Urinary bladder (tissue), 3 donors: ENCODE measurements at regions not wholly inside any gene's neighbourhood (a gene's known extent, or its start where the extent isn't known, plus 50 kb on each side); places are given as distances from the start of the nearest gene placed in this dataset.
A peak's percentile ranks its signal among the peaks of the same experiment; 100 is the strongest.

ENCODE experiments used
- DNase-seq: peaks from one replicate; pipeline ENCODE4 v3.0.0-alpha.2; 2015; ENCODE audit errors: extremely low spot score
- H3K27ac ChIP-seq: one replicate; pipeline ENCODE4 v1.5.1; 2013; ENCODE audit warnings: low read depth, mild to moderate bottlenecking, moderate library complexity
- H3K36me3 ChIP-seq: one replicate; pipeline ENCODE4 v1.6.1; 2013; ENCODE audit warnings: mild to moderate bottlenecking, moderate library complexity; ENCODE audit not compliant: insufficient read depth
- H3K4me1 ChIP-seq: one replicate; pipeline ENCODE4 v1.6.1; 2013; ENCODE audit warnings: mild to moderate bottlenecking, moderate library complexity; ENCODE audit not compliant: insufficient read depth
- H3K4me3 ChIP-seq: one replicate; pipeline ENCODE4 v1.5.1; 2013; ENCODE audit warnings: low read depth, low read length
- WGBS: extraction: QIAGEN DNeasy Blood & Tissue Kit; methylation state at CpG from one replicate; pipeline ENCODE4 v1.1.7; 2013; 5-methylcytosine and 5-hydroxymethylcytosine counted together
- donor health status: healthy with polysubstance abuse.
- donor health status: healthy.

DNA sequence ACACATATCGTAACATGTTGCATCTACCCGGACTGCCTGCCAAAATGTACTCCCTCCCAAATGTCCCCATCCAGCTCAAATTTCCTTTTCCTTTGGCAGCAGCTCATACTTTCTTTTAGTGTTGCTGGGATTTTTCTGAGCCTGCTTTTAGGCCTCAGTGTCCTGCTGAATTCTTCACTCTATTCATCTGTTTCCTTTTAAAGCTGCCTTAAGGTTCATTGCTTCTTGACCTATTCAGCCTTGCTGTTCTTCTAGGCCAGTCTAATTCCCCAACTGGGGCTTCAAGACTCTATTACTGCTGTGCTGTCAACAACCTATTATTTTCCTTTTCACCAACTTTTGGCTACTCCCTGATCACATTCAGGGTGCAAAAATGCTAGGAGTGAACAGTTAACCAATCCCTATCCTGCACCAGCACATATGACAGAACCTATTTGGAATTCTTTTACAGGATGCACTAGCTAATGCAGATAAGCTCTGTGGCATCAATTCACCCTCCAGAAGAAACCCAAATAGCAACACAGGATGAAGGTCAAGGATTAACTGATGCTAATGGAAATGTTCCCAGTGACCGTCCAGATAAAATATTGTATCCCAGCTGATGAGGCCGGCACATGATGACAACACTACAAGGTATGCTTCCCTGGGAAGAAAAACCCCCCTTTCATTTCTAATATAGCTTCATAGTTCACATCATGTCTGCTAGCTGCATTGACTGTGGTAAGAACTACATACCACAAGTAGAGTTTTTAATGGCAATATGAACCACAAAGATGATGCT lies 114.7 kb upstream of the TTC29 start:
- H3K27ac ChIP-seq, result no peak overlapping the region
- DNase-seq, result no peak
- 43% methylated on average over 4 of the region's 4 CpGs for WGBS

DNA sequence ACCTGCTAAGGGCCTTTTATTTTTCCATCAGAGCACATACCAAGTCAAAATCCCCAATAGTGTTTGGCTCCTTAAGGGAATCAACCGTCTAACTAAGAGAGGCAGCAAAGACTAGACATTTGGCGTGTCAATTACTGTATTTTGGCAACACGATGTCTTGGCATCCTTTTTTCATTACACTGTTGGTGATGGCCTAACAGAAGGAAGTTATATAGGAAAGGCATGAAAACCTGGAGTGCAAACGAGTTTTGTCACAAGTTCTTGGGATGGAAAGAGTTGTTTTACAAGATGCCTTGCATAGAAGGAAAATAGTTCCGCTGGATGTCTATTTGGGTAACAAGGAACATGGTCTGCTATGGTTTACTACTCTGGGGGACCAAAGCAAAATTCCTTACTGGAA lies 119.2 kb upstream of the TTC29 start:
- WGBS, result 85% methylated on average over 5 of the region's 5 CpGs
- no peak for DNase-seq
- H3K4me1 ChIP-seq, result no peaks in the 10 kb centered on the region

More for the DNA sequence above, 114.7 kb upstream of the TTC29 start:
- H3K36me3 ChIP-seq, result no peaks in the 10 kb centered on the region
- H3K4me1 ChIP-seq, result no peaks in the 10 kb centered on the region
- no peak overlapping the region for H3K4me3 ChIP-seq

DNA sequence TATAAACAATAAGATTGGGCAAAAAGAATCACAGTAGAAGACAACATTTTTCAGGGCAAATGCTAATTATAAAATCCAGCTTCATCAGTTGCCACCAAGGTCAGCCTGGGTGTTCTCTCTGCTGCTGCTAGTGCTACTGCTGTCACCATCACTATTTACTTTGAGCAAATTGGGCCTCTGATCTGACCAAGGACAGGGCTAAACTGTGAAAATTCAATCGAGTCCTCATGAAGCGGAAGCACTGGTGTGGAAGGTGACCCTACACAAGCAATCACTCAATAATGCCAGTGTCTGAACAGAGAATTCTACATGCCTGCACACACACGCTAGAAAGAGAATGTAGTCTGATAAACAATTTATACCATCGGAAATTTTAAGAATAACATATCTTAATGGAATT lies 122.9 kb upstream of the TTC29 start:
- WGBS, result 76% methylated on average over 4 of the region's 4 CpGs
- H3K36me3 ChIP-seq, result no peaks in the 10 kb centered on the region
- H3K4me3 ChIP-seq, result no peak overlapping the region
- DNase-seq, result no peak
- no peak overlapping the region for H3K27ac ChIP-seq
- H3K4me1 ChIP-seq, result no peaks in the 10 kb centered on the region

More for the DNA sequence above, 119.2 kb upstream of the TTC29 start:
- Histone ChIP-seq H3K4me3 (no peak overlapping the region), H3K36me3 (no peaks in the 10 kb centered on the region), H3K27ac (no peak overlapping the region)

DNA sequence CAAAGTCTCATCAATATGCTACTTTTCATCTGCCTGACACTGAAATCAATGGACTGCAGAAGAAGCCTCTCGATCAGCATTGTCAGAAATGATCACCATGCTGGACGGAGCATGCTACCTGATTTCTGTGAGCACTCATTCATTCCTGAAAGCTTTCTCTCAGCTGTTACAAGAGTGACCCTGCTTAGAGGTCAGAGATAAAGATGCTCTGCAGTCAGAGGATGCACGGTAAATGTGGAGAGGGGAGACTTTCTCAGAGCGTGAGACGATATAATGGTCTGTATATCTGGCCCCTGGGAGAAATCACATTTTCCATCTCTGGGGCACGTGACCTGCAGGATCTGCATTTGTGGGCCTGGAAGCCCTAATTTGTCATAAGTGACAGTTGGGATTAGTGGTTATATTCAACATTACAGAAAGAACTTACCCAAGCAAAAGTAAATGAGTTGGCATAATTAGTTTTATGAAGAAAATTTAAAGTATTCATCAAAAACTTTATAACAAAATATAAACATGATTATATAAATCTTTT lies 125.6 kb upstream of the TTC29 start:
- Histone ChIP-seq H3K36me3 (no peaks in the 10 kb centered on the region), H3K27ac (no peak overlapping the region), H3K4me3 (no peak overlapping the region), H3K4me1 (no peaks in the 10 kb centered on the region)
- WGBS, result 77% methylated on average over 6 of the region's 6 CpGs
- DNase-seq, result no peak

DNA sequence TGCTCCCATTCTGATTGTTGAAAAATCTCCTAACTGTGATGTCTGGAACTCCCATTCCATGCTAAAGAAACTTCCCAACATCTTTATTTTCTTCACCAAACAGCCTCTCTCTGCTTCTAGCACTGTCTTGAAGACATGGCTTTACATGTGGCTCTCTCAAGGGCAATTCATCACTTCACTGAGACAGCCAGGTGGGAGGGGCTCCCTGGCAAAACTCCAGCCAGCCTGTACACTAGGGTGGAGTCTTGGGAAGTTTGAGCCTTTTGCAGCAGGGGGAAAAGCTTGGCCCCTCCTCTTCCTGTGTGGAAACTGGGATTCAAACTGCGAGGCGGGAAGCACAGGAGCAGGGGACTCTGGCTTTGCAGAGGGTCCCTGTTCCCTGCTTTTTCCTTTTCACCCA lies 130.5 kb upstream of the TTC29 start:
- WGBS, result 73% methylated on average over 2 of the region's 2 CpGs
- DNase-seq, result no peak
- no peaks in the 10 kb centered on the region for H3K4me1 ChIP-seq
- H3K27ac ChIP-seq, result no peak overlapping the region
- H3K36me3 ChIP-seq, result no peaks in the 10 kb centered on the region
- no peak overlapping the region for H3K4me3 ChIP-seq

DNA sequence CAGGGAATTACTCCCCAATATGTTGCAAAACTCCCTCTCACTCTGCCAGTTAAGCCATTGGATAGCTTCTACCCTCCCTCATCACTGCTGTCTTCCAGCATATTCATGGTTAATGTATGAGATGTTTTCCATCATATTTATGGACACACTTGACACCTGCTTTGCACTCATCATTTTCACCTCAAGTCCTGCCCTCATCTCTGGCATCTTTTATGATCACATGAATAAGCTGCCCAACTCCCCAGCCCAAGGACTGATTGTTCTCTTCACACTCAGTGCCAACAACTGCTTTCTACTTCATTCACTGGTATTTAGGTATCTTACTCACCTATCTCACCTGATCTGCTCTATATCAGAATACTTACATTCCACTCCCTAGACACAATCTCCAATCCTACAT lies 131.1 kb upstream of the TTC29 start:
- Histone ChIP-seq H3K27ac (no peak overlapping the region), H3K4me1 (no peaks in the 10 kb centered on the region), H3K4me3 (no peak overlapping the region), H3K36me3 (no peaks in the 10 kb centered on the region)
- DNase-seq, result no peak

DNA sequence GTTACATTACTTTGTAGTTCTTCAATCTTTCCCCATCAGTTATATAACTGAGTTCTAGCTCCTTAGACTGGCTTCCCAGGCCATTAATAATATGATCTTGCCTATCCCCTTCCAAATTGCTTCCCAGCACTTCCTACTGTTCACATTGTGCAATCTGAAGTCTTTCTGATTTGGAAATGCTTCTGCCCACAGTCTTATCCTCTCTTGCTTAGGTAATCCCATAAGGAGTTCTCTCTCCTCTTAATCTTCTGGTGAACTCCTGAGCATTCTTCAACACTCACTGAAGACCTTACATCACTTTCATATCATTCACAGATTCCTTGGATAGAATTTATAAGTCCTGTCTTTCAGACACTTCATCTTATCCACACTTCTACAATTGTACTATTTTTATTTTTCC lies 132.7 kb upstream of the TTC29 start:
- Histone ChIP-seq H3K4me3 (no peak overlapping the region), H3K4me1 (no peaks in the 10 kb centered on the region), H3K36me3 (no peaks in the 10 kb centered on the region), H3K27ac (no peak overlapping the region)
- no peak for DNase-seq

DNA sequence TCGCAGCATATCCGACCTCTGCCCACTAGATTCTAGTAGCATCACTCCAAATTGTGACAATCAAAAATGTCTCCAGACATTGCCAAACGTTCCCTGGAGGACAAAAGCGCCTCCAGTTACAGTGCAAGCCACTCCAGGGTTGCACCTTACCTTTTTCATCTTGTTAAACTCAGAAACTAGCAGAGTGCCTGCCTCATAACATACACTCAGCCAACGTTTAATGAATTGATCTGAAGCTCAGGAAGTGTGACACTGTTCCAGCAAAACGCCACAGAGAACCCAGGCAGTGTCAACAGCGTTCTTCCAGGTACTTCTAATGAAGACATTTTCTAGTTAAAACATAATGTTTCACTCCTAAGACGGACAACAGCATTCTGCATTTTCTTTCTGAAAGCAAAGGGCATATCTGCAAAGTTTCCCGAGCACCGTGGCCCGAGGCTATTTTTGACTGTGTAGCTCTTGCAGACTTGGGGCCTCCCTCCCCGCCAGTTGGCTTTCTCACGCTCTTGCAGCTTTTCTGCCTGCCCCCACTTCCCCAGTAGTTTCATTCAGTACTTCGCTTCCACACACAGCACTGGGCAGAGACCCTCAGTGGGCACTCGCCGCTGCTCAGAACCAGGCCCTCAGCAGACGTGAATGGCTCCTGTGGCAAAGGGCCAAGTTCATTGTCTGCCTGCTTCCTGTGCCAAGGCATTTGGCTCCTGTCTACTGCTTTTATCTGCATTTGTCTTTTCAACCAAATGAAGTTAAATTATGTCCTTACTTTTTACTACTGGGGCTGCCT lies 133.4 kb upstream of the TTC29 start:
- Histone ChIP-seq H3K36me3 (no peaks in the 10 kb centered on the region), H3K27ac (no peak overlapping the region), H3K4me3 (no peak overlapping the region), H3K4me1 (no peaks in the 10 kb centered on the region)
- 35% methylated on average over 17 of the region's 17 CpGs for WGBS
- no peak for DNase-seq

DNA sequence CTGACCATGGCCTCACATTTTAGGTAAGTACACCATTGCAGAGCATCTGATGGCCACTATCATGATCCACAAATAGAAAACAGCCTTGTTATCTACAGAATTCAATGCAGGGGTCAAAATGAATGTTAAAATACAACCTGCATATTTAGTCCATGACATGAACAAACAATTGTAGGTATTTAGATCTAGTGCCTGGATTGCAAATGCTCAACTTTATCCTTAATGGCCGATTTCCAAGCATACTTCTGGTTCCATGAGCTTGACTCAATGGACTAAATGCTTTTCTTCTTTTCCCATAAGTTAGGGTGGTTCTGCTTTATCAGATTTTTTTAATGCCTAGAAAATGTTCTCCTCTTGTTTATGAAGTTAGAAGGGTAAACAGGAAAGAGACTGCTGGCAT lies 139.2 kb upstream of the TTC29 start:
- Histone ChIP-seq H3K4me1 (no peaks in the 10 kb centered on the region), H3K36me3 (no peaks in the 10 kb centered on the region), H3K4me3 (no peak overlapping the region), H3K27ac (no peak overlapping the region)
- no peak for DNase-seq
- 92% methylated on average over 1 of the region's 1 CpG for WGBS

DNA sequence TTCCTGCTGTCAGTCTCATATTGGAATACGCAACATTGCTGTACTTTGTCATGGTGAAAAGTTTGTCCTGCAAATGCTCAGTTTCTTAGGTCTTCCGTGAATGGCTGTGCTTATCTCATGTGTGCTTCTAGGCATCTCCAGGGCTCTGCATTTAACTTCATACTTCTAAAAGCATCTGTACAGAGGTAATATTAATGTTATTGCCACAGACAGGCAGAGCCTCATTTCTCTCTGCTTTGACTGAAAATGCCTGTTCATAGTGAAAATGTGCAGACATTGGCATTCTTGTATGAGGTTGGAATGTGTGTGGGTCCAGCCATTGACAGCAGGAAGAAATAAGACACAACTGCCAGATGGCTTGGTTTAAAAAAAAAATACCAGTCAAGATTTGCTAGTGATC lies 140.1 kb upstream of the TTC29 start:
- Histone ChIP-seq H3K4me1 (no peaks in the 10 kb centered on the region), H3K4me3 (no peak overlapping the region), H3K36me3 (no peaks in the 10 kb centered on the region), H3K27ac (no peak overlapping the region)
- WGBS, result 83% methylated on average over 2 of the region's 2 CpGs
- DNase-seq, result no peak

DNA sequence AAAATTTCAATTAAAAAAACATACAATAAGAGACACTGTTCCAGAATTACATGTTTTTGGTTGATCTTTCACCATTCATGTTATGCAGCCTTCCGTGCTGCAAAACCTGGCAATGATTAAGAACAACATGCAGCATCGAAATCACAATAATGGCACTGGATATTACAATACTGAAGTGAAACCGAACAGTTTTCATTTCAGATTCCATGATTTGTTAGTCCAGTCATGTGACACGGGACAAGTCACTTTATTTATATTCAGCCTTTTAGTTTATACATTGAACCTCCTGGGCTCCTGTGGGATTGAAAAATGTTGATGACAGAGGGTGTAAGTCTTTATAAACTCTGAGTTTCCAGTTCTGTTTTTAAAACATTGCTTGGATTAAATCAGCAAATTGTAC lies 142.5 kb upstream of the TTC29 start:
- Histone ChIP-seq H3K4me1 (no peaks in the 10 kb centered on the region), H3K36me3 (no peaks in the 10 kb centered on the region), H3K27ac (no peak overlapping the region), H3K4me3 (peak overlapping the region; percentile 12)
- DNase-seq, result no peak
- WGBS, result 45% methylated on average over 4 of the region's 4 CpGs

DNA sequence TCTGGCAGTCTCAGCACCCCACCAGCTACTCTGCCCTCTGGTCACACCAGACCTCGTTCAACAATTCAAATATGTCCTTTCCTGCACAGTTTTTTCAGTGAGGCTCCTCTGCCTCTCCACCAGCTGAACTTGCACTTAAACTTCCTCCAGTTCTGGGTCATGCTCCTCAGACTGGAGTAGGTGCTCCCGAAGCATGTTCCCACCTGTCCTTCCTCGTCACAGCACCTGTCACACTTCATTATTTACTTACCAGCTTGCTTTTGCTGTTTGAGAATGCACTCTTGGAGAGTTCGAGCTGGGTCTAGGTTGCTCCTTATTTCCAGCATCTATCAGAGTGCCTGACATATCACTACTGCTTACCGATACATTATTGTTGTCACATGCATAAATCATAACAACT lies 144.8 kb upstream of the TTC29 start:
- H3K4me1 ChIP-seq, result no peaks in the 10 kb centered on the region
- H3K4me3 ChIP-seq, result no peak overlapping the region
- H3K27ac ChIP-seq, result no peak overlapping the region
- no peaks in the 10 kb centered on the region for H3K36me3 ChIP-seq
- DNase-seq, result no peak
- WGBS, result 71% methylated on average over 5 of the region's 5 CpGs

DNA sequence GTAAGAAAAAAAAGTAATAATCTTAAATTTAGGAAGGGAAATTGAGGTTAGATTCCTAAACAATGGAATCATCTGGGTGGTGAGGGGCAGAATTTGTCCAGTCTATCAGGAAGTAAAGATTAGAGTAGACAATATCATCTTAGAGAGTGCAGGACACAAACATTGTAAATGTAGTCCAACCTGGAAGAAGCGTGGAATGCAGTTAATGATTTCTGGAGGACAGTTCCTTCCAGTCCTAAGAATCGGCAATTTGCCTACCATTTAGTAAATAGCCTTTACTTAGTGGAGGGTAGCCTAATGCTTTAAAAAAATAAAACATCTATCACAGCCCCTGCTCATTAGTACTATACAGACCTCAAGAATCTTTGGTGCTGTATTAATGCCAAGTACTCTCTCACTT lies 147.5 kb upstream of the TTC29 start:
- no peak for DNase-seq
- WGBS, result 74% methylated on average over 2 of the region's 2 CpGs
- no peaks in the 10 kb centered on the region for H3K36me3 ChIP-seq

DNA sequence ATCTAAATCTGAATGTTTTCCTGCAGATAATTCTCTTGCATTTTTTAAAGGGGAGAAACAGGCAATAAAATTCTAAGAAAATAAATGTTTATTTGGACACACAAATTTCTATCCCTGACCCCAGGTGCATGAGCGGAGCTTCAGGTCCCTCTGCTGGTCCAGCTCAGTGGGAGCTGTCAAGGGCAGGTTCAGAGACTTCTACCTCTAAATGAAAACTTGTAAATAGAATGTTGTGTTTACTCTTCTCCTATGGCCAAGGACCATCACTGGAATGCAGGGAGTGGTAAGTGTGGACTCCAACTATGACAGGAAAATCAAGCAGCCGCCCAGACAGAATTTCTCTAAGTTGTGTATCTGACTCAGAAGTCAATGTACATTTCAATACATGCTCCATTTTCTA lies 148.6 kb upstream of the TTC29 start:
- no peaks in the 10 kb centered on the region for H3K36me3 ChIP-seq
- no peaks in the 10 kb centered on the region for H3K4me1 ChIP-seq
- 83% methylated on average over 2 of the region's 2 CpGs for WGBS
- DNase-seq, result no peak
- no peak overlapping the region for H3K4me3 ChIP-seq
- no peak overlapping the region for H3K27ac ChIP-seq

More for the DNA sequence above, 147.5 kb upstream of the TTC29 start:
- Histone ChIP-seq H3K4me1 (no peaks in the 10 kb centered on the region), H3K4me3 (no peak overlapping the region), H3K27ac (no peak overlapping the region)
